T-helper 1 cell treated with Interleukin-12 subunit alpha and Interleukin-12 subunit beta and Interleukin-4 antibody, amounts not matched to agents 30 μg/mL and 1 μg/mL, for 36 hours (primary cell): ENCODE measurements at regions not wholly inside any gene's neighbourhood (a gene's known extent, or its start where the extent isn't known, plus 50 kb on each side); places are given as distances from the start of the nearest gene placed in this dataset.
"Not testable (repeated sequence)": the region's sequence is repeated elsewhere in the genome, so short reads cannot be mapped to it uniquely, and the experiment has no call there.

ENCODE experiments used
- H3K27ac Mint-ChIP-seq: one replicate; pipeline ENCODE4 v1.8.0; 2021; ENCODE audit warnings: mild to moderate bottlenecking, mixed read lengths
- H3K27me3 Mint-ChIP-seq: one replicate; pipeline ENCODE4 v1.8.0; 2021; ENCODE audit warnings: low read depth, mixed read lengths
- H3K36me3 Mint-ChIP-seq: one replicate; pipeline ENCODE4 v1.8.0; 2021; ENCODE audit warnings: low read depth, mixed read lengths
- H3K4me1 Mint-ChIP-seq: one replicate; pipeline ENCODE4 v1.8.0; 2021; ENCODE audit warnings: low read depth, mixed read lengths
- H3K4me3 Mint-ChIP-seq: one replicate; pipeline ENCODE4 v1.8.0; 2021; ENCODE audit warnings: mild to moderate bottlenecking, moderate library complexity, mixed read lengths
- H3K9me3 Mint-ChIP-seq: one replicate; pipeline ENCODE4 v1.8.0; 2021; ENCODE audit warnings: mixed read lengths

DNA sequence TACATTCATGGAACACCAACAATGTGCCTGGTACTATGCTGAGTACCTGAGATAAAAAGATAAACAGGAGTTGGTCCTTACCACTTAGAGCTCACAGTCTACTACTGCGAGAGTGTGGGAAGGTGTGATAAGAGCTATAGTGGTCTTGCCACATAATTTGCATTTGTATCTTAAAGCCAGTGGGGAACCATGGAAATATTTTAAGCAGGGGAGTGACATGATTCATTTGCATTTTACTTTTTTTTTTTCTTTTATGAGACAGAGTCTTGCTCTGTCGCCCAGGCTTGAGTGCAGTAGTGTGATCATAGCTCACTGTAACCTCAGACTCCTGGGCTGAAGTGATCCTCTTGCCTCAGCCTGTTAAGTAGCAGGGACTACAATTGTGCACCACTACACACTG, 53.6 kb downstream of the SRGAP2 start:
- not testable (repeated sequence) for H3K4me1 Mint-ChIP-seq, H3K9me3 Mint-ChIP-seq, H3K36me3 Mint-ChIP-seq, H3K27ac Mint-ChIP-seq, H3K4me3 Mint-ChIP-seq, H3K27me3 Mint-ChIP-seq

DNA sequence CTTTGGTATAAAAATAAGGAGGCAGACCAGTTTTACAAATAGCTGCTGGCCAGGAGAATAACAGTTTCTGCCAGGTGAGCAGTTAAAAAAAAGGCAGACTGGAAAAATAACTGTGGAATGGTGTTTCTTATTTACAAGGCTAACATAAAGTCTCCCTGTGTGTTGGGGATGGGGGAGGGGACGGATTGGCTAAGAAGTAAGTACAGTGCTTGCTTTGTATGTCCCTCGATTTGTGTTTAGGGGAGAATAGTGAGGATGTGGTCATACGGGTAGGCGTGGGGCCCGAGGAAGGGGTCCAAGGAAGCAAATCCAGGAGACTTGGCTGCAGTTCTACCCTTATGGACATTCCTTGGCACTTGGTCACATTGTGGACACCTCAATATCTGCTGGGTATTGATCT, 58.1 kb downstream of the SRGAP2 start:
- H3K4me1 Mint-ChIP-seq, H3K27me3 Mint-ChIP-seq, H3K4me3 Mint-ChIP-seq, H3K36me3 Mint-ChIP-seq, H3K27ac Mint-ChIP-seq, H3K9me3 Mint-ChIP-seq: not testable (repeated sequence)

DNA sequence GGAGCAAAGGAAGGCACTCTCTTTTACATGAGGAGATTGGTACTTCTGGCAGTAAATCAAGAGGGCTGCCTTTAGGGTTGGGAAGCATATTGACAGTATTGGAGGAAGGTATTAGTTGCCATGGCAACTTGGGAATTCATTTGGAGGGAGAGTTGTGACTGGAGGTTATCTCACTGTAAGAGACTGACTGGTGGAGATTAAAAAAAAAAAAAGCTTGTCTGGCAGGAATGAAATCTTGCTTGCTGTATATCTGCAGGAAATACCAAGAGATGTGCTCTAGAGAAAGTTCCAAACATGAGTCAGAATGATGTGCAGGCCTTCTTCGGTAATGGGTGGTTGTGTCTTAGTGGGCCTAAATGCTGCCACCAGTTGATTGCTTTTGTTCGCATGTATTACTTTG, 59.1 kb downstream of the SRGAP2 start:
- H3K36me3 Mint-ChIP-seq, H3K4me3 Mint-ChIP-seq, H3K27me3 Mint-ChIP-seq, H3K9me3 Mint-ChIP-seq, H3K4me1 Mint-ChIP-seq, H3K27ac Mint-ChIP-seq: not testable (repeated sequence)

- not testable (repeated sequence) for H3K27me3 Mint-ChIP-seq, H3K4me1 Mint-ChIP-seq, H3K9me3 Mint-ChIP-seq, H3K4me3 Mint-ChIP-seq, H3K27ac Mint-ChIP-seq, H3K36me3 Mint-ChIP-seq
Measured at GRCh38 chr1:206264916-206265315, 61.6 kb downstream of the SRGAP2 start.

DNA sequence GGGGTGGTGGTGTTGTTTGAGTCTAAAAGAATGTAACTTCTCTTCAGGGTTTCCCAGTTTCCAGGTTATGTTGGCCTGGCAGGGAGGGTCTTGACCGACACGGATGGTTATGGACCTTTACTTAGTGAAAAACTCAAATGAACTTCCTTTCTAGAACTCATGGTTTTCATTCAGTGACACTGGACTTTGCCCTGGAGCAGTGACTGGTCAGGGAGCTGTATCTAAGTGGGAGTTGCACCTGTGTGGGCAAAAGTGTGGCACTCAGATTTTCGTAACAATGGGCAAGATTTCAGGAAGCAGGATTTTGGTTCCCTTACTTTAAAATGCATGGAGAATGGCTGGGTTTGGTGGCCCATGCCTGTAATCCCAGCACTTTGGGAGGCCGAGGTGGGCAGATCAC, 67.8 kb downstream of the SRGAP2 start:
- H3K9me3 Mint-ChIP-seq, H3K4me1 Mint-ChIP-seq, H3K27me3 Mint-ChIP-seq, H3K4me3 Mint-ChIP-seq, H3K27ac Mint-ChIP-seq, H3K36me3 Mint-ChIP-seq: not testable (repeated sequence)

- not testable (repeated sequence) for H3K27ac Mint-ChIP-seq, H3K4me3 Mint-ChIP-seq, H3K9me3 Mint-ChIP-seq, H3K4me1 Mint-ChIP-seq, H3K36me3 Mint-ChIP-seq, H3K27me3 Mint-ChIP-seq
Measured at GRCh38 chr1:206273104-206273503, 69.8 kb downstream of the SRGAP2 start.

DNA sequence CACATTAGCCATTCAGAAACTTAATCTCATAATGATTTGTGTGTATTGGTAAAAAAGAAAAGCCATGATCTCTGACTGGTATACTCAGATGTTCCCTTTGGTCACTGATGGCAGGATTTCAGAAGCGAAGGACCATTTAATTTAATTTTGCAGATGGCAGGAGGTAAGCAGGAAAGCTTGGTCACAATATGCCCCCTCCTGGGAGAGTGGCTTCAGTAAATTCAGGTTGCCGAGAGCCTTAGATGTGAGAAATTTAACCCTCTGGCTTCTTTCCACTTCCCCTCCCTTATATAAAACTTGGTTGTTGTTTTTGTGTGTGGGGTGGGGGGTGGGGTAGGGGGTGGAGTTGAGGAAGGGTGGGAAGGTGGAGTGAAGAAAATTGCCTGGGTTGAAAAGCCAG, 72.8 kb downstream of the SRGAP2 start:
- H3K4me1 Mint-ChIP-seq, H3K27me3 Mint-ChIP-seq: not testable (repeated sequence)

GRCh38 chr1:206278683-206279082, 75.3 kb downstream of the SRGAP2 start:
- H3K36me3 Mint-ChIP-seq, H3K4me1 Mint-ChIP-seq, H3K27ac Mint-ChIP-seq, H3K27me3 Mint-ChIP-seq, H3K4me3 Mint-ChIP-seq, H3K9me3 Mint-ChIP-seq: not testable (repeated sequence)

More for the DNA sequence above, 72.8 kb downstream of the SRGAP2 start:
- not testable (repeated sequence) for H3K27ac Mint-ChIP-seq, H3K36me3 Mint-ChIP-seq, H3K4me3 Mint-ChIP-seq, H3K9me3 Mint-ChIP-seq

DNA sequence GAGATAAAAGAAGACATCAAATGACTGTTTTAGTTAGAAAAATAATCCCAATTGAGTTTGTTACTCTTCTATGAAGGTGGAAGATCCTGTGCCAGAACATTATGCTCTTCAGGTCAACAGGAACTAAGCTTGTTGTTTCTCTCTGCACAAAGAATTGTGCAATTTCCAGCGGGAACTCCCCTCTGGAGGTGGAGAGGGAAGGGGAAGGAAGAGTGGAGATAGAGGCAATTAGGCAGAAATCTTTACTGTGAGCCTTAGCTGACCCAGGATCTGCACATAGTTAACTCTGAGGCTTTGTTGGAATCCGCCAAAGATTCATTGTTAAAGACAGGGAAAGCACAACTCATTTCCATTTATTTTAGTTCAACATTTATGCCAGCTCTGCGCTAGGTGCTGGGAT, 77.3 kb downstream of the SRGAP2 start:
- not testable (repeated sequence) for H3K27ac Mint-ChIP-seq, H3K9me3 Mint-ChIP-seq, H3K27me3 Mint-ChIP-seq, H3K4me3 Mint-ChIP-seq, H3K36me3 Mint-ChIP-seq, H3K4me1 Mint-ChIP-seq

DNA sequence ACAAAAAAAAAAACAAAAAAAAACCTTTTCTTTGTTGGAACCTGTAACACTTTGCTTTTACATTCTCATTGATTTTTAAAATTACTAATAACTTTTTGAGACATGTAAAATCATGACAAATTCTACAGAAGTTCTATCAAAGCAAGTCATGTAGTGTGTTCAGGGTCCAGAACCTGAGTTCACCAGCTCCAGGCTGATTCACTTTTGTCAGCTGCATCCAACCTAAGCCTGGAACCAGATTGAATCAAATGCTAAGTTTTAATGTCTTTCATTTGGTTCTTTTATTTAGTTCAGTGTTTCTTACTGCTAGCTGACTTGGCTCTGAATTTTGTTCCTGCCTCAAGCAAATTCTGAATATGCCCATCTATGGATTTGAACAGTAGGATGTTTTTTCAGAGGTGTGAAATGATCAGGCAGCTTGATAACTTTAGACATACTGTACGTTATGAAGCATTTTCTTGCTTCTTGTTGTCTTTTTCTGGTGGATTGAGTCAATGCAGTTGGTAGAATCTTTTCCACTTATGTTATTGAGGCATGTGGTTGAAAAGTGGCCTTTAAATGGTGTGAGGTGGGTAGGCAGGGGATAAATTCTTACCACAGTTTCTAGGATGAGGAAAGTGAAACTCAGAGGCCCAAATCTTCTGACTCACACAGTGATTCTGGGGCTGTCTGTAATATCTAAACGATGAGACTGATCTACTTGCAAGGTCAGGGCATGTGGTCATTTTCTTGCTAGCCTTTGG, 78.7 kb downstream of the SRGAP2 start:
- not testable (repeated sequence) for H3K27ac Mint-ChIP-seq, H3K9me3 Mint-ChIP-seq, H3K36me3 Mint-ChIP-seq

GRCh38 chr1:206285024-206285960, 82.0 kb downstream of the SRGAP2 start:
- H3K4me3 Mint-ChIP-seq, H3K9me3 Mint-ChIP-seq, H3K4me1 Mint-ChIP-seq, H3K36me3 Mint-ChIP-seq, H3K27ac Mint-ChIP-seq, H3K27me3 Mint-ChIP-seq: not testable (repeated sequence)

More for the DNA sequence above, 78.7 kb downstream of the SRGAP2 start:
- not testable (repeated sequence) for H3K4me1 Mint-ChIP-seq, H3K27me3 Mint-ChIP-seq, H3K4me3 Mint-ChIP-seq

GRCh38 chr1:206287759-206288158, 84.4 kb downstream of the SRGAP2 start:
- not testable (repeated sequence) for H3K4me3 Mint-ChIP-seq, H3K27ac Mint-ChIP-seq

GRCh38 chr1:206288453-206288852, 85.1 kb downstream of the SRGAP2 start:
- H3K27me3 Mint-ChIP-seq, H3K4me3 Mint-ChIP-seq, H3K36me3 Mint-ChIP-seq, H3K27ac Mint-ChIP-seq, H3K4me1 Mint-ChIP-seq, H3K9me3 Mint-ChIP-seq: not testable (repeated sequence)

More at GRCh38 chr1:206287759-206288158, 84.4 kb downstream of the SRGAP2 start:
- not testable (repeated sequence) for H3K36me3 Mint-ChIP-seq, H3K27me3 Mint-ChIP-seq, H3K4me1 Mint-ChIP-seq, H3K9me3 Mint-ChIP-seq

GRCh38 chr1:206297145-206298031, 94.0 kb downstream of the SRGAP2 start:
- H3K4me3 Mint-ChIP-seq, H3K27ac Mint-ChIP-seq, H3K9me3 Mint-ChIP-seq, H3K27me3 Mint-ChIP-seq, H3K36me3 Mint-ChIP-seq, H3K4me1 Mint-ChIP-seq: not testable (repeated sequence)

GRCh38 chr1:206298032-206298392, 94.7 kb downstream of the SRGAP2 start:
- H3K9me3 Mint-ChIP-seq, H3K27me3 Mint-ChIP-seq, H3K4me3 Mint-ChIP-seq, H3K27ac Mint-ChIP-seq, H3K36me3 Mint-ChIP-seq, H3K4me1 Mint-ChIP-seq: not testable (repeated sequence)
